Caco-2 (cell line): ENCODE measurements at regions not wholly inside any gene's neighbourhood (a gene's known extent, or its start where the extent isn't known, plus 50 kb on each side); places are given as distances from the start of the nearest gene placed in this dataset.

Experiments
- BruUV-seq: library from RNA; stranded (reverse); fragments of 400-500 nt; replicated peaks from 2 replicates; lab custom pipeline; 2021; lab: Mats Ljungman, UMichigan
- CTCF ChIA-PET: fragments of 300-600 bp; sonication (Branson Sonifier 250); formaldehyde crosslinking; loops from one replicate; lab custom pipeline; 2022; ENCODE audit warnings: antibody characterized with exemption; lab: Charles Lee
- POLR2A ChIA-PET: fragments of 300-600 bp; sonication (Branson Sonifier 250); formaldehyde crosslinking; loops from one replicate; lab custom pipeline; 2022; ENCODE audit warnings: antibody characterized with exemption; lab: Charles Lee
- DNase-seq, 2 experiments: peaks; one replicate each; pipeline versions ENCODE4 v3.0.0 to v3.0.0-alpha.2; 2020 to 2022
- H3K27me3 ChIP-seq: replicated peaks from 2 replicates; pipeline ENCODE4 v1.6.0; 2011; ENCODE audit warnings: low read length; ENCODE audit not compliant: control insufficient read depth, insufficient read depth
- H3K36me3 ChIP-seq: 2 replicates; pipeline ENCODE4 v1.5.1; 2011; ENCODE audit warnings: low read length; ENCODE audit not compliant: control insufficient read depth, insufficient read depth
- H3K4me1 ChIP-seq: fragments of 250-450 bp; sonication (Bioruptor Pico); 2 replicates; pipeline ENCODE4 v1.5.1; 2020; ENCODE audit warnings: mild to moderate bottlenecking
- H3K4me3 ChIP-seq: 2 replicates; pipeline ENCODE4 v1.5.1; 2011; ENCODE audit warnings: low read depth, mild to moderate bottlenecking, control low read depth, low read length
- H3K9me3 ChIP-seq: fragments of 250-450 bp; sonication (Bioruptor Pico); 2 replicates; pipeline ENCODE4 v1.5.1; 2020; ENCODE audit warnings: mild to moderate bottlenecking, moderate library complexity
- H3K27ac Mint-ChIP-seq: one replicate; pipeline ENCODE4 v1.8.0; 2022; ENCODE audit warnings: mixed read lengths; ENCODE audit not compliant: unreplicated experiment
- H3K27me3 Mint-ChIP-seq: one replicate; pipeline ENCODE4 v1.8.0; 2022; ENCODE audit warnings: mixed read lengths; ENCODE audit not compliant: insufficient read depth, unreplicated experiment
- H3K36me3 Mint-ChIP-seq: one replicate; pipeline ENCODE4 v1.8.0; 2022; ENCODE audit warnings: mild to moderate bottlenecking, mixed read lengths; ENCODE audit not compliant: insufficient read depth, unreplicated experiment
- H3K4me1 Mint-ChIP-seq: one replicate; pipeline ENCODE4 v1.8.0; 2022; ENCODE audit warnings: low read depth, mixed read lengths; ENCODE audit not compliant: unreplicated experiment
- H3K4me3 Mint-ChIP-seq: one replicate; pipeline ENCODE4 v1.8.0; 2022; ENCODE audit warnings: mild to moderate bottlenecking, moderate library complexity, mixed read lengths; ENCODE audit not compliant: unreplicated experiment
- H3K9me3 Mint-ChIP-seq: one replicate; pipeline ENCODE4 v1.8.0; 2022; ENCODE audit warnings: mixed read lengths; ENCODE audit not compliant: unreplicated experiment
- intact Hi-C: fragments of 100-400 bp; cut with micrococcal nuclease; formaldehyde crosslinking; loops from one replicate; pipeline ENCODE4 v1.10.0; 2022; ENCODE audit not compliant: unreplicated experiment
- TF ChIP-seq, protein P1 (sequence below), 2 experiments: fragments of 200-600 bp in 1 of 2; IDR thresholded peaks; 1 replicate in 1 of 2; 2 replicates in 1 of 2; pipeline versions ENCODE4 v1.5.1 to v1.8.0; 2011 to 2022; ENCODE audit warnings: antibody characterized with exemption in 1 of 2, control low read depth in 1 of 2, inconsistent platforms in 1 of 2, low read depth in 1 of 2, low read length in 1 of 2, mild to moderate bottlenecking in 1 of 2, moderate library complexity in 1 of 2; ENCODE audit not compliant: insufficient read depth in 1 of 2, severe bottlenecking in 1 of 2, unreplicated experiment in 1 of 2

DNA sequence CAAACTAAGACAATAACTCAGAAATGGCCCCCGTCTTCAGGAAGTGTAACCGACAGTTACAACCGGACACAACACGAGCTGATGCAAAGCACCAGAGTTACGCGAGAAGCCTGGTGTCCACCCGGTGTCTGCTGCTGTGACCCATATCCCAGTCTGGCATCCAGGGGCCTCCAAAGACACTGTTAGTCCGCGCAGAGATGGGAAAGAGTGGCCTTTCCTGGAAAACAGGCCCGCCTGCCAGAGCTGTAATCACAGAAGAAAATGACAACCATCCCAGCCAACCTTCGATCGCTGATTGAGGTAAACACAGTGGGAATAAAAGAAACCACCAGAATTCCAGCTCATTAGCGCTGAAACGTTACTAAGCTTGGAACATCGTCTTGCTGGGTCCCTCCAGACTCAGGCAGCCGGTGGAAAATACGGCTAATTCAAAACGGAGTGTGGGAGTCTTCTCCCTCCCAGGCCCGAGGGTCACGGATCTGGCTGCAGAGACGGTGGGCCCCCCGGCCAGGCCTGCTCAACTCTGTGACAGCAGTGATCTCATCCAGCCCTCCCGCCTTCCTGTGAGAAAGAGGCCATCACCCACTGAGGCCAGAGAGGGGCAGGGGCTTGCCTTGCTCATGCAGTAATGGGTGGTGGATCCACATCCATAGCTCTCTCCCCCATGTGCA, 273.9 kb upstream of the RTL1 start:
- no TSS peak for BruUV-seq

DNA sequence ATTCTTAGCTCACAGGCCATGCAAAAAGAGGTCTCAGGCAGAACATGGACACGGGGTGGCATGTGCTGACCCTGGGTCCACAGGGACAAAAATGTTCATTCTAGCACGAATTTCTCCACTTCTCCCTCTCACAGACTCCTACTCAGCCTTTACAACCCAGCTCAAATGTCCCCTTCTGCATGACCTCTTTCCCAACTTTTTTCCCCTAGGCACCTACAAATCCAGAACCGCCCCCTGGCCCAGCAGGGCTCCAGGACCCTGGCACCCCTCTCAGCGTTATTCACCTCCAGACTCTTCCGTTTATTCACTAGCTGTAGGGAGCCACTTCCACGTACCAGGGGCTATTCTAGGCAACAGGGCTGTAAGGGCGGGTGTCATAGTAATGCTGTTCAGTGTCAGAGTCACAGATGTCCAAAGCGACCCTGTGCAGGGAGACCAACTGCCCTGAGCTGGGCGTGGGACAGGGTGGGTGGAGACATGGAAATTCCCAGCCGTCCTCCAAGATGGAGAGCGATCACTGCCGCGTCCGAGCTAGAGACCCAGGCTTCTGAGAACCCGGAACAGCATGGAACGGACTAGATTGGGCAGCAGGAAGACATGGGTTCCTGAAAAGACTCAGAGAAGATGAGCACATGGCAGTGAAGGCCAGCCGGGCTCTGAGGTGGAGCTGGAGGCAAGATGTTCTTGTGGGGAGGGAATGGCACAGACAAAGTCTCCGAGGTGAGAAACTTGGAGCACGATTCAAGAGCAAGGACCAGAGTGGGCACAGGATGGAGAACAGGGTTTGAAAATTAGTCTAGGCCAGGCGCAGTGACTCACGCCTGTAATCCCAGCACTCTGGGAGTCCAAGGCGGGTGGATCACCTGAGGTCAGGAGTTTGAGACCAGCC, 274.9 kb upstream of the RTL1 start:
- Mint-ChIP-seq H3K27ac (no peak overlapping the region), H3K27me3 (no peaks in the 10 kb centered on the region), H3K36me3 (no peaks in the 10 kb centered on the region), H3K9me3 (peaks cover 9% of the 10 kb centered on the region), H3K4me3 (no peak overlapping the region), H3K4me1 (no peaks in the 10 kb centered on the region)
- Histone ChIP-seq H3K4me1 (no peaks in the 10 kb centered on the region), H3K36me3 (no peaks in the 10 kb centered on the region), H3K9me3 (no peaks in the 10 kb centered on the region; the same call in 1 of the 2 replicates), H3K27me3 (no peaks in the 10 kb centered on the region), H3K4me3 (no peak overlapping the region)
- TF ChIP-seq, protein P1, sequence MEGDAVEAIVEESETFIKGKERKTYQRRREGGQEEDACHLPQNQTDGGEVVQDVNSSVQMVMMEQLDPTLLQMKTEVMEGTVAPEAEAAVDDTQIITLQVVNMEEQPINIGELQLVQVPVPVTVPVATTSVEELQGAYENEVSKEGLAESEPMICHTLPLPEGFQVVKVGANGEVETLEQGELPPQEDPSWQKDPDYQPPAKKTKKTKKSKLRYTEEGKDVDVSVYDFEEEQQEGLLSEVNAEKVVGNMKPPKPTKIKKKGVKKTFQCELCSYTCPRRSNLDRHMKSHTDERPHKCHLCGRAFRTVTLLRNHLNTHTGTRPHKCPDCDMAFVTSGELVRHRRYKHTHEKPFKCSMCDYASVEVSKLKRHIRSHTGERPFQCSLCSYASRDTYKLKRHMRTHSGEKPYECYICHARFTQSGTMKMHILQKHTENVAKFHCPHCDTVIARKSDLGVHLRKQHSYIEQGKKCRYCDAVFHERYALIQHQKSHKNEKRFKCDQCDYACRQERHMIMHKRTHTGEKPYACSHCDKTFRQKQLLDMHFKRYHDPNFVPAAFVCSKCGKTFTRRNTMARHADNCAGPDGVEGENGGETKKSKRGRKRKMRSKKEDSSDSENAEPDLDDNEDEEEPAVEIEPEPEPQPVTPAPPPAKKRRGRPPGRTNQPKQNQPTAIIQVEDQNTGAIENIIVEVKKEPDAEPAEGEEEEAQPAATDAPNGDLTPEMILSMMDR (IDR thresholded peaks at IDR 0.05; ENCODE audit: insufficient read depth in 1 of 2, low read depth in 1 of 2, low read length in 1 of 2, severe bottlenecking in 1 of 2, unreplicated experiment in 1 of 2): no peak
- CTCF ChIA-PET: no interaction called here
- no peak for DNase-seq
- POLR2A ChIA-PET: no interaction called here
- no TSS peak for BruUV-seq
- intact Hi-C loops: no loop called here

More for the DNA sequence above, 273.9 kb upstream of the RTL1 start:
- no peak overlapping the region for H3K4me3 ChIP-seq
- Mint-ChIP-seq H3K36me3 (no peaks in the 10 kb centered on the region), H3K4me1 (no peaks in the 10 kb centered on the region), H3K27me3 (no peaks in the 10 kb centered on the region), H3K4me3 (no peak overlapping the region), H3K9me3 (peaks cover 19% of the 10 kb centered on the region), H3K27ac (no peak overlapping the region)
- POLR2A ChIA-PET: no interaction called here
- CTCF ChIA-PET: no interaction called here
- no peaks in the 10 kb centered on the region for H3K27me3 ChIP-seq
- TF ChIP-seq, protein P1 (IDR thresholded peaks at IDR 0.05; ENCODE audit: insufficient read depth in 1 of 2, low read depth in 1 of 2, low read length in 1 of 2, severe bottlenecking in 1 of 2, unreplicated experiment in 1 of 2): no peak
- intact Hi-C loops: no loop called here
- no peaks in the 10 kb centered on the region for H3K36me3 ChIP-seq
- no peak for DNase-seq
- no peaks in the 10 kb centered on the region; the same call in 1 of the 2 replicates for H3K9me3 ChIP-seq
- H3K4me1 ChIP-seq: no peaks in the 10 kb centered on the region

DNA sequence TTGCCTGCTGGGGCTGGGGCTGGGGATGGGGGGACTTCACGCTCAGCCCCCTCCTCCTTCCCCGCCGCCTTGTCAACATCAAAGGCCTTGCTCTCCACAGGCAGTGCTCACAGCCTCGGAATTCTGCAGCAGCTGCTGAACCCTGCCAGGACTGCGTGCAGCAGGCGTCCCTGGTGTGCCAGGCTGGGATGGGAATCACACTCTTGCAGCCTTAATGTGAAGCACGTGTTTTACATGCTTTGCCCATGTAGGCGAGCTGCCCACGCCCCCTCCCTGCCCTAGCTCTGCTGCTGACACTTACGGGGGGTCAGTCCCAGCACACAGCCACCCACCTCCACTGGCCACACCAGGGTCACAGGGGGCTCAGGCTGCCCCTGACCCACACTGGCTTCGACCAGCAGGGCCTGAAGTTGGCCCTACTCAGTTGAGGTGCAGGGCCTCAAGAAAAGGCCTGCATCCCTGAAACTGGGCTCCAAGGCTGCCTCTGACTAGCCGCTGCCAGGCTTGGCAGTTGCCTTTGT, 276.2 kb upstream of the RTL1 start:
- H3K27me3 Mint-ChIP-seq: no peaks in the 10 kb centered on the region
- H3K4me3 ChIP-seq: no peak overlapping the region
- H3K9me3 Mint-ChIP-seq: peaks cover 7% of the 10 kb centered on the region
- no peak for DNase-seq
- no peaks in the 10 kb centered on the region for H3K27me3 ChIP-seq
- intact Hi-C loops: no loop called here
- BruUV-seq: no TSS peak
- ChIA-PET POLR2A (no interaction called here), CTCF (no interaction called here)
- H3K4me1 ChIP-seq: no peaks in the 10 kb centered on the region
- H3K36me3 ChIP-seq: no peaks in the 10 kb centered on the region
- H3K27ac Mint-ChIP-seq: no peak overlapping the region
- H3K36me3 Mint-ChIP-seq: no peaks in the 10 kb centered on the region
- no peak overlapping the region for H3K4me3 Mint-ChIP-seq
- TF ChIP-seq, protein P1 (IDR thresholded peaks at IDR 0.05; ENCODE audit: insufficient read depth in 1 of 2, low read depth in 1 of 2, low read length in 1 of 2, severe bottlenecking in 1 of 2, unreplicated experiment in 1 of 2): no peak
- no peaks in the 10 kb centered on the region for H3K9me3 ChIP-seq
- no peaks in the 10 kb centered on the region for H3K4me1 Mint-ChIP-seq
